Endothelial cell of umbilical vein (primary cell): ENCODE measurements at regions not wholly inside any gene's neighbourhood (a gene's known extent, or its start where the extent isn't known, plus 50 kb on each side); places are given as distances from the start of the nearest gene placed in this dataset.

Experiments used
- CTCF ChIP-seq, 2 donors: IDR thresholded peaks; 1 replicate in 1 of 2; 2 replicates in 1 of 2; pipeline ENCODE4 v1.5.1; 2011; ENCODE audit warnings: low read length in 2 of 2, mild to moderate bottlenecking in 2 of 2, moderate library complexity in 2 of 2, control low read depth in 1 of 2, inconsistent platforms in 1 of 2, low read depth in 1 of 2; ENCODE audit not compliant: insufficient read depth in 1 of 2; ENCODE audit errors: extremely low read depth in 1 of 2
- EZH2 ChIP-seq: IDR thresholded peaks from 2 replicates; pipeline ENCODE4 v1.6.1; 2012; ENCODE audit warnings: borderline replicate concordance, low read depth, mild to moderate bottlenecking, moderate library complexity, low read length, inconsistent platforms; ENCODE audit not compliant: severe bottlenecking
- POLR2A ChIP-seq: IDR thresholded peaks from 2 replicates; pipeline ENCODE4 v1.6.1; 2012; ENCODE audit warnings: low read depth, mild to moderate bottlenecking, control low read depth, low read length

GRCh38 chr2:114119862-114120261 is 230.0 kb downstream of the ACTR3 start:
- TF ChIP-seq POLR2A (no peak), EZH2 (no peak), CTCF (IDR thresholded peaks at IDR 0.05; ENCODE audit: extremely low read depth in 1 of 2, insufficient read depth in 1 of 2, low read depth in 1 of 2, low read length in 2 of 2) (no peak)
